ENCODE measurements at regions not wholly inside any gene's neighbourhood (a gene's known extent, or its start where the extent isn't known, plus 50 kb on each side); places are given as distances from the start of the nearest gene placed in this dataset.

- no peak for TF ChIP-seq CTCF (IDR thresholded peaks at IDR 0.05)
- no peak for TF ChIP-seq POLR2A (IDR thresholded peaks at IDR 0.05; ENCODE audit: low read depth)
These were observed 133.6 kb upstream of the RASGEF1B start for GRCh38 chr4:81605271-81605670.
